ENCODE measurements at regions not wholly inside any gene's neighbourhood (a gene's known extent, or its start where the extent isn't known, plus 50 kb on each side); places are given as distances from the start of the nearest gene placed in this dataset.

DNA sequence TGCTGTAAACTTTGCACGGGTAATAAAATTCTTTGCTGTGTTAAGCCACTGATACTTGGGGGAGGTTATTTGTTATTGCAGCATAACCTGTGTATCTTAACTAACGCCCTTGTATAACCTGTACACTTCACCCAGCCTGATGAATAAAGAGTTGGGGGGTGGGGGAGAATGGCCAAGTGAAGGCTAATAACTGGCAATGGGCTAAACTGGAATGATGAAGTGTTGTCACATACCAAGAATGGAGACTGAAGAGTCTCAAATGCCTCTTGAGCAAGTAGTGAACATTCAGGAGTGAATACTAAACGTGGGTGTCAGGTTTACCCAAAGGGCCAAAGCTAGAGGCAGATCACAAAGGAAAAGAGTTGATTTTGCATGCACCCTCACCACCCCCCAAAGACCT lies 169.4 kb downstream of the C1orf94 start:
- H3K27ac ChIP-seq = no peak overlapping the region
- intact Hi-C loops (cut with DNase I) = no loop called here
- H3K36me3 ChIP-seq = no peaks in the 10 kb centered on the region
- WGBS, 2 donors = 21 to 22% methylated on average over 3 of the region's 3 CpGs
- no peaks in the 10 kb centered on the region for H3K4me1 ChIP-seq
- no peaks in the 10 kb centered on the region for H3K9me3 ChIP-seq
- no peak for TF ChIP-seq POLR2A (IDR thresholded peaks at IDR 0.05)
- TF ChIP-seq, protein P1, sequence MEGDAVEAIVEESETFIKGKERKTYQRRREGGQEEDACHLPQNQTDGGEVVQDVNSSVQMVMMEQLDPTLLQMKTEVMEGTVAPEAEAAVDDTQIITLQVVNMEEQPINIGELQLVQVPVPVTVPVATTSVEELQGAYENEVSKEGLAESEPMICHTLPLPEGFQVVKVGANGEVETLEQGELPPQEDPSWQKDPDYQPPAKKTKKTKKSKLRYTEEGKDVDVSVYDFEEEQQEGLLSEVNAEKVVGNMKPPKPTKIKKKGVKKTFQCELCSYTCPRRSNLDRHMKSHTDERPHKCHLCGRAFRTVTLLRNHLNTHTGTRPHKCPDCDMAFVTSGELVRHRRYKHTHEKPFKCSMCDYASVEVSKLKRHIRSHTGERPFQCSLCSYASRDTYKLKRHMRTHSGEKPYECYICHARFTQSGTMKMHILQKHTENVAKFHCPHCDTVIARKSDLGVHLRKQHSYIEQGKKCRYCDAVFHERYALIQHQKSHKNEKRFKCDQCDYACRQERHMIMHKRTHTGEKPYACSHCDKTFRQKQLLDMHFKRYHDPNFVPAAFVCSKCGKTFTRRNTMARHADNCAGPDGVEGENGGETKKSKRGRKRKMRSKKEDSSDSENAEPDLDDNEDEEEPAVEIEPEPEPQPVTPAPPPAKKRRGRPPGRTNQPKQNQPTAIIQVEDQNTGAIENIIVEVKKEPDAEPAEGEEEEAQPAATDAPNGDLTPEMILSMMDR (IDR thresholded peaks at IDR 0.05) = no peak
- DNase-seq = no peak
- no peaks in the 10 kb centered on the region for H3K27me3 ChIP-seq
- H3K4me3 ChIP-seq (replicated peaks in 1 of 3) = no peak overlapping the region

DNA sequence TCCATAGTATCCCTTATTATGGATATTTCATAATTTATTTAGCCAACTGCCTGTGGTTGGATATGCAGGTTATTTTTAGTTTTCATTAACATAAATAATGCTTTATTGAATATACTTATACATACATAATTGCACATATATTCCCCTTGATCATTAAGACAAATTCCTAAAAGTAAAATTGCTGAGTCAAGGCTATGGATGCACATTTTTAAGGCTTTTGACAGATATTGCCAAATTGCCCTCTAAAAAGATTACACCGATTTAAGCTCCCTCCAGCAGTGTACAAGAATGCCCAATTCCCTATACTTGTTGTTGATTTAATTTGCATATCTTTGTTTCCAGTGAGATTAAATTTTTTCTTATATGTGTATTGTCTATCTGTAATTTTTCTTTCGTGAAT lies 176.7 kb downstream of the C1orf94 start:
- intact Hi-C loops (cut with DNase I) = no loop called here

DNA sequence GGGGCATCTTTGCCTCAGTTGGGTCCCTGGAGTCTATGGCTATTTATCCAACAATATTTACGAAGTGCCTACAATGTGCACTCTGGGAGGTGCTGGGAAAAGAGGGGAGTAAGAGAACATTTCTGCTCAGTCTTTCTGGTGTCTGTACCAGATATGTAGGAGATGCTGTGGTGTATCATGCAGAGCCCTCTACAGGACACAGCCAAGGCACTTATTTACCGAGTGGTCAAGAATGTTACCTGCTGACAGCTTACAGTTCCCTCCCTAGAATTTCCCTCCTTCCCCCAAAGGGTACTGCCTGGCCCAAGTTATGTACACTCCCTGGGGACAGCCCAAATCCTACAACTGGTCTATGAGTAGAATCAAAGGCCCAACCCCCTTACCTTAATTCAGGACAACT lies 177.7 kb downstream of the C1orf94 start:
- H3K9me3 ChIP-seq = no peaks in the 10 kb centered on the region
- H3K27ac ChIP-seq = no peak overlapping the region
- H3K4me3 ChIP-seq (replicated peaks in 1 of 3) = no peak overlapping the region
- H3K4me1 ChIP-seq = no peaks in the 10 kb centered on the region
- WGBS, 2 donors = 52 to 58% methylated on average over 2 of the region's 2 CpGs
- H3K36me3 ChIP-seq = no peaks in the 10 kb centered on the region
- TF ChIP-seq, protein P1 (IDR thresholded peaks at IDR 0.05) = no peak
- no peak for TF ChIP-seq POLR2A (IDR thresholded peaks at IDR 0.05)
- DNase-seq = no peak
- no peaks in the 10 kb centered on the region for H3K27me3 ChIP-seq
- intact Hi-C loops (cut with DNase I) = no loop called here

More for the DNA sequence above, 176.7 kb downstream of the C1orf94 start:
- H3K27ac ChIP-seq = no peak overlapping the region
- 84 to 89% methylated on average over 2 of the region's 2 CpGs for WGBS, 2 donors
- no peaks in the 10 kb centered on the region for H3K36me3 ChIP-seq
- no peak overlapping the region for H3K4me3 ChIP-seq (replicated peaks in 1 of 3)
- DNase-seq = no peak
- TF ChIP-seq, protein P1 (IDR thresholded peaks at IDR 0.05) = no peak
- no peak for TF ChIP-seq POLR2A (IDR thresholded peaks at IDR 0.05)
- H3K27me3 ChIP-seq = no peaks in the 10 kb centered on the region
- H3K9me3 ChIP-seq = no peaks in the 10 kb centered on the region
- no peaks in the 10 kb centered on the region for H3K4me1 ChIP-seq

DNA sequence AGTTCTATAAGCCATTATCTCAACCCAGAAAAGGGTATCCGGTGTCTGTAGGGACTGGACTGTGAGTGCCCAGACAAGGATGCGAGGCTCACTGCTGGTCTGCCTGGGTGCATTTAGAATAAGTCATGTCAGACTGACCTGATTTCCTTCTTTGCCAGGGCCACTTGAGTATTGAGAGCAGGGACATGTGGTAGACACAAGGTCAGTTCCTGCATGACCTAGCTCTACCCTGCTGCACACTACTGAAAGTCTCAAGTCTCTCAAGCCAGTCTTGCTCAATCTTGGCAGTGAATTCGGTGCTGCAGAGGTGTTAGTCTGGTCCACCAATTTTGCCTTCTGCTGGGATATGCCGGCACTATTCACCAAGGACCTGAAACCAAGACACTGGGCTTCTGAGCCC lies 180.1 kb downstream of the C1orf94 start:
- peak; percentile 15 to 24 for DNase-seq
- Histone ChIP-seq H3K9me3 (no peaks in the 10 kb centered on the region), H3K27me3 (no peaks in the 10 kb centered on the region), H3K36me3 (no peaks in the 10 kb centered on the region), H3K27ac (no peak overlapping the region), H3K4me1 (no peaks in the 10 kb centered on the region), H3K4me3 (replicated peaks in 1 of 3) (no peak overlapping the region)
- no peak for TF ChIP-seq POLR2A (IDR thresholded peaks at IDR 0.05)
- TF ChIP-seq, protein P1 (IDR thresholded peaks at IDR 0.05) = no peak
- 71 to 79% methylated on average over 4 of the region's 4 CpGs for WGBS, 2 donors
- intact Hi-C loops (cut with DNase I) = no loop called here

DNA sequence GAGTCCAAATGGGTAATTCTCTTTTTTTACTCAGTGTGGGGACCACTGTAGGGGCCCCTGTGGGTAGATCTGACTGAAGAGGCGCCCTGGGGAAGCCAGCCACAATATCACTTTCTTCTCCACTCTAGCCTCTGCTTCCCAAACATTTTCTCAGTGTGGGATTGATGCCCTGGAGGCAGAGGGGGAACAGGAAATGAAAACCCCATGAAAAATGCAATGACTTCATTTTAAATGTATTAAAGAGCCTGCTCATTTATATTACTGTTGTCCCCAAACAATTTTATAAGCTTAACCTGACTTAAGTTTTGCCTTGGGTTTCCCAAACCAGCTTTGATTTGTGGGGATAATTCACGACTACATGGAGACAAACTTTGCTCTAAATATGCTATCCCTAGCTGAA lies 181.9 kb downstream of the C1orf94 start:
- TF ChIP-seq, protein P1 (IDR thresholded peaks at IDR 0.05) = no peak
- H3K27ac ChIP-seq = no peak overlapping the region
- no peaks in the 10 kb centered on the region for H3K4me1 ChIP-seq
- H3K4me3 ChIP-seq (replicated peaks in 1 of 3) = no peak overlapping the region
- intact Hi-C loops (cut with DNase I) = no loop called here
- H3K9me3 ChIP-seq = no peaks in the 10 kb centered on the region
- no peaks in the 10 kb centered on the region for H3K36me3 ChIP-seq
- WGBS, 2 donors = 50 to 59% methylated on average over 2 of the region's 2 CpGs
- DNase-seq = no peak
- no peaks in the 10 kb centered on the region for H3K27me3 ChIP-seq

Data from thyroid gland (tissue), 4 donors.